ENCODE measurements at regions not wholly inside any gene's neighbourhood (a gene's known extent, or its start where the extent isn't known, plus 50 kb on each side); places are given as distances from the start of the nearest gene placed in this dataset.

GRCh38 chr5:176740131-176740701 lies 70.1 kb upstream of the UNC5A start:
- H3K4me3 ChIP-seq (ENCODE audit: insufficient read depth, low read length, poor library complexity, severe bottlenecking) = no peak overlapping the region
- H2AFZ ChIP-seq (ENCODE audit: low read depth, low read length, severe bottlenecking) = no peak overlapping the region
- no peak overlapping the region for H3K9ac ChIP-seq (ENCODE audit: low read length)
- H3K79me2 ChIP-seq (ENCODE audit: insufficient read depth, low read length) = no peaks in the 10 kb centered on the region
- H3K9me3 ChIP-seq (ENCODE audit: insufficient read depth, low read length) = no peaks in the 10 kb centered on the region
- no peaks in the 10 kb centered on the region for H3K9me2 ChIP-seq (replicated peaks; ENCODE audit: insufficient read depth, low read length)
- no peak overlapping the region for H3K4me2 ChIP-seq (ENCODE audit: low read depth, low read length, poor library complexity, severe bottlenecking)
- H3F3A ChIP-seq (ENCODE audit: insufficient read depth) = no peaks in the 10 kb centered on the region
- H4K20me1 ChIP-seq (ENCODE audit: low read depth, low read length) = no peaks in the 10 kb centered on the region
- TF ChIP-seq CTCF (IDR thresholded peaks at IDR 0.05; ENCODE audit: insufficient read depth, low read length, poor library complexity, severe bottlenecking) = no peak
- no peak for TF ChIP-seq EZH2phosphoT487 (conservative IDR thresholded peaks at IDR 0.05; ENCODE audit: low read length)
- H3K27me3 ChIP-seq (ENCODE audit: low read length) = no peaks in the 10 kb centered on the region
- no peaks in the 10 kb centered on the region for H3K36me3 ChIP-seq (ENCODE audit: low read length)
- H3K27ac ChIP-seq (ENCODE audit: low read depth, low read length) = no peak overlapping the region

- Histone ChIP-seq H3K36me3 (ENCODE audit: low read length) (no peaks in the 10 kb centered on the region), H3K79me2 (ENCODE audit: insufficient read depth, low read length) (no peaks in the 10 kb centered on the region), H2AFZ (ENCODE audit: low read depth, low read length, severe bottlenecking) (no peak overlapping the region), H3K27ac (ENCODE audit: low read depth, low read length) (no peak overlapping the region), H3F3A (ENCODE audit: insufficient read depth) (no peaks in the 10 kb centered on the region), H3K4me2 (ENCODE audit: low read depth, low read length, poor library complexity, severe bottlenecking) (no peak overlapping the region), H3K9ac (ENCODE audit: low read length) (no peak overlapping the region), H3K27me3 (ENCODE audit: low read length) (no peaks in the 10 kb centered on the region), H3K9me3 (ENCODE audit: insufficient read depth, low read length) (no peaks in the 10 kb centered on the region), H3K9me2 (replicated peaks; ENCODE audit: insufficient read depth, low read length) (no peaks in the 10 kb centered on the region), H3K4me3 (ENCODE audit: insufficient read depth, low read length, poor library complexity, severe bottlenecking) (no peak overlapping the region), H4K20me1 (ENCODE audit: low read depth, low read length) (no peaks in the 10 kb centered on the region)
- TF ChIP-seq EZH2phosphoT487 (conservative IDR thresholded peaks at IDR 0.05; ENCODE audit: low read length) = no peak
Measured at GRCh38 chr5:176740702-176741496, 69.5 kb upstream of the UNC5A start.

- Histone ChIP-seq H4K20me1 (ENCODE audit: low read depth, low read length) (no peaks in the 10 kb centered on the region), H3K4me3 (ENCODE audit: insufficient read depth, low read length, poor library complexity, severe bottlenecking) (no peak overlapping the region), H3K36me3 (ENCODE audit: low read length) (no peaks in the 10 kb centered on the region), H3K27ac (ENCODE audit: low read depth, low read length) (no peak overlapping the region), H3K4me2 (ENCODE audit: low read depth, low read length, poor library complexity, severe bottlenecking) (no peak overlapping the region), H3K27me3 (ENCODE audit: low read length) (no peaks in the 10 kb centered on the region), H3K9me2 (replicated peaks; ENCODE audit: insufficient read depth, low read length) (no peaks in the 10 kb centered on the region), H2AFZ (ENCODE audit: low read depth, low read length, severe bottlenecking) (no peak overlapping the region), H3K9me3 (ENCODE audit: insufficient read depth, low read length) (no peaks in the 10 kb centered on the region), H3K79me2 (ENCODE audit: insufficient read depth, low read length) (no peaks in the 10 kb centered on the region), H3K9ac (ENCODE audit: low read length) (no peak overlapping the region), H3F3A (ENCODE audit: insufficient read depth) (no peaks in the 10 kb centered on the region)
- TF ChIP-seq EZH2phosphoT487 (conservative IDR thresholded peaks at IDR 0.05; ENCODE audit: low read length) = no peak
- TF ChIP-seq CTCF (IDR thresholded peaks at IDR 0.05; ENCODE audit: insufficient read depth, low read length, poor library complexity, severe bottlenecking) = no peak
Measured at GRCh38 chr5:176741561-176742211, 68.7 kb upstream of the UNC5A start.
